ENCODE measurements at regions not wholly inside any gene's neighbourhood (a gene's known extent, or its start where the extent isn't known, plus 50 kb on each side); places are given as distances from the start of the nearest gene placed in this dataset.
"Not testable (repeated sequence)": the region's sequence is repeated elsewhere in the genome, so short reads cannot be mapped to it uniquely, and the experiment has no call there.

GRCh38 chr9:40993375-40993774 lies 135.1 kb downstream of the FOXD4L6 start:
- H4K20me1 ChIP-seq; H3K27me3 ChIP-seq; H3K9me3 ChIP-seq (replicated peaks in 1 of 11): not testable (repeated sequence)
- Histone ChIP-seq H3K4me2 (peak overlapping the region; percentile 50 to 96 (median 80)), H3K36me3 (peaks cover 10 to 26% (median 20%) of the 10 kb centered on the region in 11 experiments; a peak in 20 of 22 replicates), H3K27ac (peak overlapping the region in 9 of 11 experiments; percentile 84 to 99 (median 92); a peak in 16 of 22 replicates), H3K4me1 (peaks cover 13 to 43% (median 24%) of the 10 kb centered on the region in 10 experiments), H3K4me3 (peak overlapping the region; percentile 71 to 97 (median 82)), H3K9ac (peak overlapping the region; percentile 86 to 99 (median 91); a peak in 19 of 22 replicates)

DNA sequence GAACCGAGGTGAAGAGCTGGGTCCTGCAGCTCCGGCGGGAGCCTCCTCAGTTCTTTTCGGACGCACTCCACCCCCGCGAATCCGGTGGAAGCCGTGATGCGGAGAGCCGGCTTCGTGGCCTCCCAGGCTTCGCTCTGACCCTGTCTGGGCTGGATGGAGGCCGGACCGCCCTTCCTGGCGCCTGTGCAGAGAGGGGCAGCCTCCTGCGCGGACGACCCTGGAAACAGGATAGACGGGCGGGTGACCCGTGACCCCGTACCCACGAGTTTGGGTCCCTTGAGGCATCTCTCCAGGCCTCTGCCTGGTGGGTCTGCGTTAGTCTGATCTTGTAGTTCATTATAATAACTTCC lies 136.0 kb downstream of the FOXD4L6 start:
- Histone ChIP-seq H3K36me3 (peaks cover 4 to 21% (median 15%) of the 10 kb centered on the region in 11 experiments; a peak in 20 of 22 replicates), H3K4me1 (peaks cover 13 to 43% (median 24%) of the 10 kb centered on the region in 10 experiments), H3K4me2 (peak overlapping the region; percentile 50 to 96 (median 80)), H3K9ac (peak overlapping the region; percentile 86 to 99 (median 91)), H3K27ac (peak overlapping the region; percentile 83 to 99 (median 91)), H3K4me3 (peak overlapping the region; percentile 71 to 97 (median 82)), H3K9me3 (replicated peaks in 1 of 11) (peaks cover 0 to 11% (median 5%) of the 10 kb centered on the region in 11 experiments; a peak in 10 of 22 replicates)
- not testable (repeated sequence) for H3K27me3 ChIP-seq, H4K20me1 ChIP-seq

DNA sequence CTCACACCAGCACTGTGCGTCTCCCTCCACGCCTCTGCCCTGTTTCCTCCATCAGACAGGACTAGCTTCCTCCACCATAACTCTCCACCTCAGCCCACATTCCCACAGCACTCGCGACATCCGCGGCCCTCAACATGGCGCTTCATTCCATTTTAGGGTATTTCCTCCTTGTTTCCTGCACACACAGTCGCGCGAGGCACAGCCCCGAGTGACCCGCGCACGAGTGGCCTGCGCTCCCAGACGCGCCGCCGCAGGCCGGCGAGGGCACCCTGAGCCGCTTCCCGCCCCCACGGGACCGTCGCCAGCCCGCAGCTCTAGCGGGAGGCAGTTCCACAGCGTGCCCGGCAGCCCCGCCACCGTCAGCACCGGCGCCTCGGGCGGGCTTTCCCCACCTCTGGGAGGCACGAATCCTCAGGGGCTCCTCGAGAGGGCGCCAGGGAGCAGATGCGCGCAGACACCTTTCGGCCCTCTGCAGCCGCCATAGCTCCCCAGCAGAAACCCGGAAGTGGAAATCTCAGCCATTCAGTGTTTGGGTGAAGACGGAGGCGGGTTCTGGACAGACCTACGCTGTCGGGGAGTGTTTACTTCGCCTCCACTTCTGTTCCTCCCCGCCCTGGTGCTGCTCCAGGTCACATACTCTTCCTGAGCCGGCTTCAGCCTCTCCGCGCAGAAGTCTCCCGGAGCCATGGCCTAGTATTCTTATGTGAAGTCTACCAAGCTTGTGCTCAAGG lies 136.6 kb downstream of the FOXD4L6 start:
- H3K9me3 ChIP-seq (replicated peaks in 1 of 11) = peaks cover 0 to 11% (median 5%) of the 10 kb centered on the region in 11 experiments; a peak in 10 of 22 replicates
- peaks cover 13 to 43% (median 24%) of the 10 kb centered on the region in 10 experiments for H3K4me1 ChIP-seq
- not testable (repeated sequence) for H3K27me3 ChIP-seq, H4K20me1 ChIP-seq
- peak overlapping the region; percentile 86 to 99 (median 91) for H3K9ac ChIP-seq
- peak overlapping the region; percentile 71 to 97 (median 82) for H3K4me3 ChIP-seq
- H3K27ac ChIP-seq = peak overlapping the region; percentile 83 to 99 (median 91)
- H3K4me2 ChIP-seq = peak overlapping the region; percentile 68 to 96 (median 80)
- H3K36me3 ChIP-seq = peaks cover 3 to 19% (median 15%) of the 10 kb centered on the region in 11 experiments; a peak in 16 of 22 replicates

DNA sequence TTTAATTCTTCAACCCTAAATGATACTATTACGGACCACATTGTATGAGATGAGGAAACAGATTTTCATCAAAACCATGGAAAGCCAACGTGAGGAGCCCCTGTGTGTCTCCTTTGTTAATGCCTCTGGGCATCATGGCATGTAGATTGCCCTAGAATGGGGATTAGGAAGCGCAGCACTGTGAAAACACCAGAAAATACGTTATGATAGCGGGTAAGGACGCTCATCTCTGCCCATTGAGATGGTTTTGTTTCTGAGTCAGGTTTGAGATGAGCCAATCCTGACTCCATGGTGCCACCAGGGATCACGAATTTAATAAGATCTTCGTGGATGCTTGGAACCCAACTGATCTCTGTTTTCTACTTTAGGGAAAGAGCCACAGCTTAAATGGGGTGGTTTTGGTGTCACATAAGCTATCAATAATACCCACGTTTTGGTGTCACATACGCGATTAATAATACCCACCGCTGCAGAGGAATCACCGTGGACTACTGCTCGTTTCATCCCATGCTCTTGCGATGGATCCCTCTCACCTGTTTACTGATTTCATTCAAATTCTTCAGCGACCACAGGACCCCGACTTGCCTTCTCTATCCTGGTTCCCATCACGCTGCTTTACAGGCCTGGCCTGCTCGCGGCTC lies 137.3 kb downstream of the FOXD4L6 start:
- peaks cover 0 to 11% (median 5%) of the 10 kb centered on the region in 11 experiments; a peak in 10 of 22 replicates for H3K9me3 ChIP-seq (replicated peaks in 1 of 11)

DNA sequence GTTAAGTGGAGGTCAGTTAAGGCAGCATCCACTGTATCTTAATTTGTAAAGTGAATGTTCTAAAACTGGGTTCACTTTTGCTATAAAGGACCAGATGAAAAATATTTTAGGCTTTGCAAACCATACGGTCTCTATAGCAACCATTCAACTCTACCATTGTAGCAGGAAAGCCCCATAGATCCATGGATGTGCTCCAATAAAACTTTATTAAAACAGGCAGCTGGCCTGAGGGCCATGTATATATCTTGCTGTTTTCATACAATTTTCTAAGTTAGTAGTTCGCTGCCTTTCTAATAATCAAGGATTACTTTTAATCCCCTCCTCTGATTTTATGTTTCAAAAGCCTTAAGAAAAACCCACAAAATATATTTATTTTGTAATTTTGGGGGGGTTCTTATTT lies 142.1 kb downstream of the FOXD4L6 start:
- not testable (repeated sequence) for H3K4me2 ChIP-seq, H3K4me3 ChIP-seq, H3K9ac ChIP-seq, H4K20me1 ChIP-seq, H3K36me3 ChIP-seq, H3K27me3 ChIP-seq, H3K4me1 ChIP-seq, H3K27ac ChIP-seq
- H3K9me3 ChIP-seq (replicated peaks in 1 of 11) = peaks cover 5 to 13% (median 11%) of the 10 kb centered on the region in 11 experiments; a peak in 17 of 22 replicates

More for the DNA sequence above, 137.3 kb downstream of the FOXD4L6 start:
- not testable (repeated sequence) for H3K27me3 ChIP-seq, H4K20me1 ChIP-seq
- peak overlapping the region; percentile 71 to 97 (median 82) for H3K4me3 ChIP-seq
- H3K9ac ChIP-seq = peak overlapping the region; percentile 86 to 99 (median 91)
- H3K4me2 ChIP-seq = peak overlapping the region; percentile 68 to 96 (median 80)
- peaks cover 3 to 15% (median 12%) of the 10 kb centered on the region in 11 experiments; a peak in 15 of 22 replicates for H3K36me3 ChIP-seq
- peak overlapping the region; percentile 83 to 99 (median 91) for H3K27ac ChIP-seq
- H3K4me1 ChIP-seq = peaks cover 13 to 39% (median 24%) of the 10 kb centered on the region in 10 experiments

DNA sequence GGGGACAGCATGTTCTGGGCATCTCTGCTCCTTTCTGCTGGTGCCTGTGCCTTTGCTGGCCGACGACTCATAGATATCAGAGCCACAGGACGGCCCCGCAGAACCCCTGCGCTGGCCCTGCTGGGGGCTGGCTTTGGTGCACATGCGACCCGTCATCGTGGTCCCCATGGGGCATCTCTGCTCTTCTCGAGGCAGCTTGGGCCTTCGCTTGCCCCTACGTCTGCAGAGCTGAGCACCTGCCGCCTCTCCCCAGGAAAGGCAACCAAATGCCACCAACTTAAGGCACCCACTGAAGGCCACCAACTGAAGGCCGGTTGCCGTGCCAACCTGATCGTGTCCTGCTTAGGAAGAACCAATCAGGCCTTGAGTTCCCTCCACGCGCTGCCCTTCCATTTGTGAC lies 153.1 kb downstream of the FOXD4L6 start:
- not testable (repeated sequence) for H3K9ac ChIP-seq; H3K4me2 ChIP-seq; H3K9me3 ChIP-seq (replicated peaks in 1 of 11); H3K4me3 ChIP-seq; H3K27me3 ChIP-seq; H3K36me3 ChIP-seq; H3K4me1 ChIP-seq; H4K20me1 ChIP-seq; H3K27ac ChIP-seq

GRCh38 chr9:40974912-40975311 lies 153.6 kb downstream of the FOXD4L6 start:
- not testable (repeated sequence) for H3K4me1 ChIP-seq; H3K4me3 ChIP-seq; H4K20me1 ChIP-seq; H3K27ac ChIP-seq; H3K9me3 ChIP-seq (replicated peaks in 1 of 11); H3K27me3 ChIP-seq; H3K4me2 ChIP-seq; H3K9ac ChIP-seq; H3K36me3 ChIP-seq

- H3K4me1 ChIP-seq; H4K20me1 ChIP-seq; H3K27me3 ChIP-seq; H3K36me3 ChIP-seq; H3K27ac ChIP-seq; H3K4me3 ChIP-seq; H3K9me3 ChIP-seq (replicated peaks in 1 of 11); H3K9ac ChIP-seq; H3K4me2 ChIP-seq: not testable (repeated sequence)
Observed at GRCh38 chr9:40971773-40972172, 156.7 kb downstream of the FOXD4L6 start.

DNA sequence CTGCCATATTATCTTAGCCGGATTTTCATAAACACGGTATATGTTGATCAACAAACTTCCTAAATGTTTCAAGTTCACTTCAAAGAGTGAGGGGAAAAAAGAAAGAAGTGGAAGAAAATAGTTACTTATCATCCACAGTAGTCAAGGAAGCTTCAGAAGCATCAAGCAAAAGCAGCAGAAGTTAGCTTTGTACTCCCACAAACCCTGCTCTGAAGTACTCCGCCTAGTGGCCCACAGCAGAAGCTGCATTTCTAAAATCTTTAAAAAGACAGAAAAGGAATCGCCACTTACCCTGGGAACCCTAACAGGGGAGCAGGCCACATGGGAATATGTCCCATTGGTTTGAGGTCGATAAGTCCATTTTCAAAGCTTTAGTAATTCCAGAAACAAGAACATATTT lies 158.1 kb downstream of the FOXD4L6 start:
- not testable (repeated sequence) for H3K9me3 ChIP-seq (replicated peaks in 1 of 11); H3K27me3 ChIP-seq; H3K9ac ChIP-seq; H4K20me1 ChIP-seq; H3K4me3 ChIP-seq; H3K27ac ChIP-seq; H3K36me3 ChIP-seq; H3K4me1 ChIP-seq; H3K4me2 ChIP-seq

DNA sequence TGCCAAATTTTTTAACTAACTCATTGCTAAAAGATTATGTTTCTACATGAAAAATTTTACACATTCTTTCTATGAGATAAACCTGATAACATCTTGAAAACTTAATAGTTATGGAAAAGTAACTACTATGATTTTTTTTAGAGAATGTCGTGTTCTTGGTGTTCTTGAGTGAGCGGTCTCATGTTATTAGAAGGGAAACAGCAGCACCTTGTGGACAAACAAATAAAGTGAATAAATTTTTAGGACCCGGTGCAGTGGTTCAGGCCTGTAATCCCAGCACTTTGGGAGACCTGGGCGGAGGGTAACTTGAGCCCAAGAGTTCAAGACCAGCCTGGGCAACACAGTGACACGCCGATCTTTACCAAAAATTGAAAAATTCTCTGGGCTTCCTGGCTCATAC lies 166.0 kb downstream of the FOXD4L6 start:
- H3K27ac ChIP-seq; H3K9ac ChIP-seq; H3K4me3 ChIP-seq; H4K20me1 ChIP-seq; H3K4me2 ChIP-seq; H3K9me3 ChIP-seq (replicated peaks in 1 of 11); H3K27me3 ChIP-seq; H3K4me1 ChIP-seq; H3K36me3 ChIP-seq: not testable (repeated sequence)

- H3K9ac ChIP-seq; H4K20me1 ChIP-seq; H3K4me2 ChIP-seq; H3K4me3 ChIP-seq; H3K27ac ChIP-seq; H3K27me3 ChIP-seq; H3K4me1 ChIP-seq; H3K36me3 ChIP-seq; H3K9me3 ChIP-seq (replicated peaks in 1 of 11): not testable (repeated sequence)
Observed at GRCh38 chr9:40951876-40952494, 176.5 kb downstream of the FOXD4L6 start.

- not testable (repeated sequence) for H3K9ac ChIP-seq; H3K4me1 ChIP-seq; H3K27me3 ChIP-seq; H3K36me3 ChIP-seq; H3K9me3 ChIP-seq (replicated peaks in 1 of 11); H3K27ac ChIP-seq; H3K4me2 ChIP-seq; H4K20me1 ChIP-seq; H3K4me3 ChIP-seq
Observed at GRCh38 chr9:40946228-40946627, 182.3 kb downstream of the FOXD4L6 start.

- H3K4me1 ChIP-seq, H3K4me2 ChIP-seq: not testable (repeated sequence)
Observed at GRCh38 chr9:40942730-40943129, 185.8 kb downstream of the FOXD4L6 start.

GRCh38 chr9:40939888-40940209 lies 188.6 kb downstream of the FOXD4L6 start:
- not testable (repeated sequence) for H3K9ac ChIP-seq; H3K4me3 ChIP-seq; H3K4me2 ChIP-seq; H3K4me1 ChIP-seq; H3K9me3 ChIP-seq (replicated peaks in 1 of 11); H3K36me3 ChIP-seq; H3K27ac ChIP-seq; H3K27me3 ChIP-seq; H4K20me1 ChIP-seq

More at GRCh38 chr9:40942730-40943129, 185.8 kb downstream of the FOXD4L6 start:
- not testable (repeated sequence) for H3K27me3 ChIP-seq; H4K20me1 ChIP-seq; H3K4me3 ChIP-seq; H3K36me3 ChIP-seq; H3K9ac ChIP-seq; H3K9me3 ChIP-seq (replicated peaks in 1 of 11); H3K27ac ChIP-seq
